Heart left ventricle (tissue), 16 donors: ENCODE measurements at regions not wholly inside any gene's neighbourhood (a gene's known extent, or its start where the extent isn't known, plus 50 kb on each side); places are given as distances from the start of the nearest gene placed in this dataset.

Experiments used
- ATAC-seq, 4 donors: fragments of 200-7000 bp; cut with Tn5 transposase; one replicate each; pipeline ENCODE4 v1.9.1; 2020 to 2022; ENCODE audit warnings: moderate library complexity in 4 of 4, mild to moderate bottlenecking in 3 of 4, moderate number of reproducible peaks in 1 of 4
- DNase-seq, 5 donors: peaks; one replicate each; pipeline ENCODE4 v3.0.0-alpha.2; 2020
- H3K27ac ChIP-seq, 12 donors: fragments of 200-600 bp; sonication (generic) in 4 of 12; one replicate each; pipeline versions ENCODE4 v1.5.0 to v1.8.0; 2016 to 2022; ENCODE audit warnings: mild to moderate bottlenecking in 2 of 12
- H3K27me3 ChIP-seq, 9 donors: fragments of 200-600 bp; sonication (generic) in 2 of 9; one replicate each; pipeline versions ENCODE4 v1.5.1 to v1.8.0; 2016 to 2022; ENCODE audit warnings: mild to moderate bottlenecking in 3 of 9
- H3K36me3 ChIP-seq, 9 donors: fragments of 200-600 bp; sonication (generic) in 2 of 9; one replicate each; pipeline versions ENCODE4 v1.5.0 to v1.8.0; 2018 to 2022; ENCODE audit warnings: mild to moderate bottlenecking in 2 of 9
- H3K4me1 ChIP-seq, 12 donors: fragments of 200-600 bp; sonication (generic) in 4 of 12; one replicate each; pipeline versions ENCODE4 v1.5.0 to v1.8.0; 2016 to 2022; ENCODE audit warnings: mild to moderate bottlenecking in 3 of 12
- H3K4me3 ChIP-seq, 12 donors: fragments of 200-600 bp; sonication (generic) in 4 of 12; one replicate each; pipeline versions ENCODE4 v1.5.0 to v1.8.0; 2017 to 2022; ENCODE audit warnings: mild to moderate bottlenecking in 9 of 12, moderate library complexity in 4 of 12
- H3K9me3 ChIP-seq, 12 donors: fragments of 200-600 bp; sonication (generic) in 4 of 12; one replicate each; pipeline versions ENCODE4 v1.5.0 to v1.8.0; 2016 to 2022; ENCODE audit warnings: mild to moderate bottlenecking in 1 of 12
- CTCF ChIP-seq, 12 donors: fragments of 200-600 bp; sonication (generic) in 4 of 12; IDR thresholded peaks; one replicate each; pipeline versions ENCODE4 v1.5.0 to v1.8.0; 2018 to 2022; ENCODE audit warnings: antibody characterized with exemption in 12 of 12, mild to moderate bottlenecking in 5 of 12
- POLR2A ChIP-seq, 2 donors: fragments of 450-650 bp; IDR thresholded peaks; one replicate each; pipeline ENCODE4 v1.6.1; 2017; ENCODE audit warnings: antibody characterized with exemption in 2 of 2, mild to moderate bottlenecking in 2 of 2, moderate library complexity in 2 of 2
- WGBS, 4 donors: extraction: QIAGEN DNeasy Blood & Tissue Kit in 2 of 4; methylation state at CpG; one replicate each; pipeline versions ENCODE4 v1.1.5 to v1.1.7; 2013 to 2018; 5-methylcytosine and 5-hydroxymethylcytosine counted together
- intact Hi-C, 10 donors: fragments of 100-400 bp; cut with DNase I; formaldehyde crosslinking; loops; one replicate each; pipeline versions ENCODE4 v1.11.1 to v1.14.2; 2022
- donor health status: ischemic (EF 13 %, LVEDD 7.1; RV severe dilation, severe dysfunction).
- donor health status: healthy with polysubstance abuse.
- donor health status: DM: no; HTN: yes; CAD: no.
- donor health status: DM: no; HTN: no; CAD: no.
- donor health status: ischemic (EF 25% LVEDD 6.9; RV normal size, moderate dysfunction).
- donor health status: ischemic (EF 25% LVEDD 5.7; RV mildly dilated, moderate dysfunction).
- donor health status: healthy.
- donor health status: DM: yes; HTN: yes; CAD: no.
- donor health status: ischemic (EF 35%, LVEDD 5.7; RV mildly dilated, moderate dysfunction).
- donor health status: nonischemic (EF 11% LVEDD 7.7; RV severe dilation, severe dysfunction).
- donor health status: DM: yes; HTN: yes; CAD: no.
- donor health status: PGD.
- donor health status: ischemic (EF 29% LVEDD 5.4; RV normal size, mild dysfunction).
- donor health status: nonischemic (EF 23%, LVEDD 6.1; RV moderate dilation, normal function).

- 89 to 94% (median 90%) methylated on average over 9 to 14 of the region's 14 CpGs for WGBS, 4 donors
- Histone ChIP-seq H3K9me3 (peaks cover 0 to 27% (median 11%) of the 10 kb centered on the region in 12 donors), H3K27ac (no peak overlapping the region), H3K36me3 (no peaks in the 10 kb centered on the region), H3K4me1 (no peaks in the 10 kb centered on the region), H3K27me3 (no peaks in the 10 kb centered on the region), H3K4me3 (no peak overlapping the region)
- no peak for ATAC-seq
- no peak for DNase-seq
- TF ChIP-seq POLR2A (IDR thresholded peaks at IDR 0.05) (no peak), CTCF (IDR thresholded peaks at IDR 0.05) (no peak)
- intact Hi-C loops, result no loop called here
Observed at GRCh38 chr13:90403330-90404082, 944.0 kb upstream of the MIR17HG start.

GRCh38 chr13:90405301-90405700 lies 942.2 kb upstream of the MIR17HG start:
- Histone ChIP-seq H3K27ac (no peak overlapping the region), H3K4me3 (no peak overlapping the region), H3K27me3 (no peaks in the 10 kb centered on the region), H3K36me3 (no peaks in the 10 kb centered on the region), H3K9me3 (peaks cover 0 to 11% (median 1%) of the 10 kb centered on the region in 12 donors), H3K4me1 (no peaks in the 10 kb centered on the region)
- intact Hi-C loops, result no loop called here
- ATAC-seq (no peak), DNase-seq (no peak)
- no peak for TF ChIP-seq POLR2A (IDR thresholded peaks at IDR 0.05)
- no peak for TF ChIP-seq CTCF (IDR thresholded peaks at IDR 0.05)
- WGBS, 4 donors, result 49 to 67% (median 55%) methylated on average over 1 of the region's 1 CpG

- Histone ChIP-seq H3K4me1 (no peaks in the 10 kb centered on the region), H3K36me3 (no peaks in the 10 kb centered on the region), H3K27me3 (no peaks in the 10 kb centered on the region), H3K27ac (no peak overlapping the region), H3K9me3 (no peaks in the 10 kb centered on the region), H3K4me3 (no peak overlapping the region)
- intact Hi-C loops, result no loop called here
- TF ChIP-seq POLR2A (IDR thresholded peaks at IDR 0.05) (no peak), CTCF (IDR thresholded peaks at IDR 0.05) (no peak)
- 54 to 68% (median 63%) methylated on average over 2 of the region's 2 CpGs for WGBS, 4 donors
- no peak for ATAC-seq
- no peak for DNase-seq
Observed at GRCh38 chr13:90412980-90413379, 934.5 kb upstream of the MIR17HG start.

GRCh38 chr13:90413548-90413947 lies 933.9 kb upstream of the MIR17HG start:
- Histone ChIP-seq H3K36me3 (no peaks in the 10 kb centered on the region), H3K4me1 (no peaks in the 10 kb centered on the region), H3K9me3 (no peaks in the 10 kb centered on the region), H3K27ac (no peak overlapping the region), H3K4me3 (no peak overlapping the region), H3K27me3 (no peaks in the 10 kb centered on the region)
- 0 to 6% (median 3%) methylated on average over 1 of the region's 1 CpG for WGBS, 4 donors
- TF ChIP-seq CTCF (IDR thresholded peaks at IDR 0.05) (no peak), POLR2A (IDR thresholded peaks at IDR 0.05) (no peak)
- ATAC-seq, result no peak
- intact Hi-C loops, result no loop called here
- DNase-seq, result no peak
